Upper lobe of left lung (tissue), 6 donors: ENCODE measurements at regions not wholly inside any gene's neighbourhood (a gene's known extent, or its start where the extent isn't known, plus 50 kb on each side); places are given as distances from the start of the nearest gene placed in this dataset.
"Not testable (repeated sequence)": the region's sequence is repeated elsewhere in the genome, so short reads cannot be mapped to it uniquely, and the experiment has no call there.

Experiments
- ATAC-seq, 2 donors: fragments of 200-7000 bp; cut with Tn5 transposase; one replicate each; pipeline ENCODE4 v1.9.1; 2022; ENCODE audit warnings: mild to moderate bottlenecking in 2 of 2, moderate library complexity in 2 of 2; ENCODE audit not compliant: low FRiP score in 2 of 2
- DNase-seq, 2 donors: peaks; one replicate each; pipeline ENCODE4 v3.0.0-alpha.2; 2019 to 2020
- H3K27ac ChIP-seq, 4 donors: fragments of 200-600 bp; sonication (generic); one replicate each; pipeline ENCODE4 v1.5.1; 2016 to 2019
- H3K27me3 ChIP-seq, 4 donors: fragments of 200-600 bp; sonication (generic); one replicate each; pipeline ENCODE4 v1.5.1; 2017 to 2019
- H3K36me3 ChIP-seq, 4 donors: fragments of 200-600 bp; sonication (generic); one replicate each; pipeline ENCODE4 v1.5.1; 2016 to 2019
- H3K4me1 ChIP-seq, 4 donors: fragments of 200-600 bp; sonication (generic); one replicate each; pipeline ENCODE4 v1.5.1; 2018 to 2019
- H3K4me3 ChIP-seq, 4 donors: fragments of 200-600 bp; sonication (generic); one replicate each; pipeline ENCODE4 v1.5.1; 2017 to 2019; ENCODE audit warnings: mild to moderate bottlenecking in 2 of 4, moderate library complexity in 1 of 4
- H3K9me3 ChIP-seq, 4 donors: fragments of 200-600 bp; sonication (generic); one replicate each; pipeline ENCODE4 v1.5.1; 2018 to 2019
- EP300 ChIP-seq, 4 donors: sonication (generic); formaldehyde crosslinking; IDR thresholded peaks; one replicate each; pipeline ENCODE4 v1.5.1; 2017; ENCODE audit warnings: antibody characterized with exemption in 4 of 4, control low read depth in 2 of 4
- POLR2A ChIP-seq, 4 donors: fragments of 450-650 bp; IDR thresholded peaks; one replicate each; pipeline ENCODE4 v1.5.1; 2016 to 2017; ENCODE audit warnings: antibody characterized with exemption in 4 of 4, mild to moderate bottlenecking in 2 of 4
- POLR2AphosphoS5 ChIP-seq, 2 donors: sonication (generic); formaldehyde crosslinking; IDR thresholded peaks; one replicate each; pipeline ENCODE4 v1.5.1; 2017; ENCODE audit warnings: antibody characterized with exemption in 2 of 2
- WGBS, 2 donors: methylation state at CpG; one replicate each; pipeline ENCODE4 v1.1.5; 2017 to 2018; 5-methylcytosine and 5-hydroxymethylcytosine counted together
- TF ChIP-seq, protein P1 (sequence below), 6 experiments: fragments of 450-650 bp in 4 of 6; fragments of 200-600 bp in 2 of 6; sonication (generic) in 2 of 6; IDR thresholded peaks; one replicate each; pipeline ENCODE4 v1.5.1; 2016 to 2019; ENCODE audit warnings: antibody characterized with exemption in 6 of 6
- donor health status: DM: no; HTN: no; CAD: no; lungs with moderate emphysema.
- donor health status: DM: no; HTN: yes; CAD: no; lungs with severe emphysema.

DNA sequence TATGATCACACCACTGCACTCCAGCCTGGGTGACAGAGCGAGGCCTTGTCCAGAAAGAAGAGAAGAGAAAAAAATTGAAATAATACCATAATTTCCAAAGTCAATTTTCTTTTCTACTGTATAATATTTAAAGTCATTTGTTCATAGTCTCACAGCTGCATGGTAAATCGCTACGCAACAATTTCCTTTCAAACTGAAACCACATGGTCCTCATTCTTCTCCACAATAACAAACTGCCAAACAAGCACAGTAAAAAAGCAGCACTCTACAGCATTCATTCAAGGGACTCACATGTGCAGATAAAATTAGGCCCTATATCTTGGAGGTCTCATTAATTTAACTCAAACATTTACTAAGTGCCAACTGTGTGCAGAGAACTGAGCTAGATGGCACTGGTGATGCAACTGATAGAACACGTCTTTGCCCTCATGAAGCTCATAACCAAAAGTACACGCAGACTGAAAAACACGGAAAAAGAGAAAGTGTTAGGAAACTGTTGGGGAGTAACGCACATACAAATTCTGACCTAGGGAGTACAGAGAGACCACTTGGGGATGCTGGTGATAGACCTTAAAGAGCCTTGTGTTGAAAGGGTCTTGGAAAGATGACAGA, 68.4 kb upstream of the SRRM3 start:
- H3K4me1 ChIP-seq: peaks cover 0 to 4% (median 0%) of the 10 kb centered on the region in 4 donors
- no peak overlapping the region for H3K4me3 ChIP-seq
- no peaks in the 10 kb centered on the region for H3K9me3 ChIP-seq
- H3K36me3 ChIP-seq: no peaks in the 10 kb centered on the region
- no peak overlapping the region for H3K27ac ChIP-seq
- ATAC-seq (no peak), DNase-seq (no peak)
- TF ChIP-seq EP300 (IDR thresholded peaks at IDR 0.05) (no peak), POLR2A (IDR thresholded peaks at IDR 0.05) (no peak), POLR2AphosphoS5 (IDR thresholded peaks at IDR 0.05) (no peak)
- TF ChIP-seq, protein P1, sequence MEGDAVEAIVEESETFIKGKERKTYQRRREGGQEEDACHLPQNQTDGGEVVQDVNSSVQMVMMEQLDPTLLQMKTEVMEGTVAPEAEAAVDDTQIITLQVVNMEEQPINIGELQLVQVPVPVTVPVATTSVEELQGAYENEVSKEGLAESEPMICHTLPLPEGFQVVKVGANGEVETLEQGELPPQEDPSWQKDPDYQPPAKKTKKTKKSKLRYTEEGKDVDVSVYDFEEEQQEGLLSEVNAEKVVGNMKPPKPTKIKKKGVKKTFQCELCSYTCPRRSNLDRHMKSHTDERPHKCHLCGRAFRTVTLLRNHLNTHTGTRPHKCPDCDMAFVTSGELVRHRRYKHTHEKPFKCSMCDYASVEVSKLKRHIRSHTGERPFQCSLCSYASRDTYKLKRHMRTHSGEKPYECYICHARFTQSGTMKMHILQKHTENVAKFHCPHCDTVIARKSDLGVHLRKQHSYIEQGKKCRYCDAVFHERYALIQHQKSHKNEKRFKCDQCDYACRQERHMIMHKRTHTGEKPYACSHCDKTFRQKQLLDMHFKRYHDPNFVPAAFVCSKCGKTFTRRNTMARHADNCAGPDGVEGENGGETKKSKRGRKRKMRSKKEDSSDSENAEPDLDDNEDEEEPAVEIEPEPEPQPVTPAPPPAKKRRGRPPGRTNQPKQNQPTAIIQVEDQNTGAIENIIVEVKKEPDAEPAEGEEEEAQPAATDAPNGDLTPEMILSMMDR (IDR thresholded peaks at IDR 0.05): no peak
- H3K27me3 ChIP-seq: no peaks in the 10 kb centered on the region
- WGBS, 2 donors: 62 to 63% methylated on average over 7 of the region's 7 CpGs

DNA sequence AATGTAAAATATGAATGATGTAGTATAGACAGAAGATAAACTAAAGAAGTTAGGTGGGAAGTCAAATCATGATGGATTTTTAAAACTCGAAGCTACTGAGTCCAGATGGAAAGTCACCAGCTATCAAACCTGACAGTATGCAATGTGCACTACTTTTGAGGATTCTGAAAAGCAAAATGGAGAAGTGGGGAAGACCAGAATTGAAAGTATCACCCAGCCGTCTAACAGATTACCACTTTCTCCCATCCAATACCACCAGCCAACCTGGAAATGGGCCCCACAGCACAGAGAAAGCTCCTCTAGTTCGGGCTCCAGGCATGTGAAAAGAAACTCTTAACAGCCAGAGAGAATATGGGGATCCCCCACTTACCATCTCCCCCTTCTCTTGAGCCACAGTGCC, 67.9 kb upstream of the SRRM3 start:
- Histone ChIP-seq H3K4me3 (no peak overlapping the region), H3K4me1 (peaks cover 0 to 4% (median 0%) of the 10 kb centered on the region in 4 donors), H3K9me3 (no peaks in the 10 kb centered on the region), H3K27ac (no peak overlapping the region), H3K27me3 (no peaks in the 10 kb centered on the region), H3K36me3 (no peaks in the 10 kb centered on the region)
- TF ChIP-seq POLR2A (IDR thresholded peaks at IDR 0.05) (no peak), EP300 (IDR thresholded peaks at IDR 0.05) (no peak), POLR2AphosphoS5 (IDR thresholded peaks at IDR 0.05) (no peak)
- TF ChIP-seq, protein P1 (IDR thresholded peaks at IDR 0.05): no peak
- DNase-seq: no peak
- 46 to 49% methylated on average over 3 of the region's 3 CpGs for WGBS, 2 donors
- ATAC-seq: no peak

DNA sequence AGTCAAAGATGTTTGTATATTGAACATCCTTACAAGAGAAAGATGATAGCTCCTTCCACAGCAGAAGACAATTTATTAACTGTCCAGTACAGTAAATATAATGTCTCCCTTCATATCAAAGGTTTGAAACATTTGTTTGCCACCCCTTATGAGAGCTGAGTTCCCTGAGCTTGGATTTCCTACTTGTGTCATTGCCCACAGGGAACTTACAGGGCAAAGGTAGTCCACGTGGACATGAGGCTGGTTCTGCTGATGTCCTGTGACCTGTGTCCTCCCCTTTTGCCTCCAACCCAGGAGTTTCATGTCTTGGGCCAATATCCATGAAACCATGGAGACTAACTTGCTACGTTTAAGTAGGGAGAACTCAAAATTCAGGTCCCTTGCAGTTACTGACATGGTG, 66.4 kb upstream of the SRRM3 start:
- not testable (repeated sequence) for ATAC-seq, DNase-seq
- 51 to 52% methylated on average over 2 of the region's 2 CpGs for WGBS, 2 donors

DNA sequence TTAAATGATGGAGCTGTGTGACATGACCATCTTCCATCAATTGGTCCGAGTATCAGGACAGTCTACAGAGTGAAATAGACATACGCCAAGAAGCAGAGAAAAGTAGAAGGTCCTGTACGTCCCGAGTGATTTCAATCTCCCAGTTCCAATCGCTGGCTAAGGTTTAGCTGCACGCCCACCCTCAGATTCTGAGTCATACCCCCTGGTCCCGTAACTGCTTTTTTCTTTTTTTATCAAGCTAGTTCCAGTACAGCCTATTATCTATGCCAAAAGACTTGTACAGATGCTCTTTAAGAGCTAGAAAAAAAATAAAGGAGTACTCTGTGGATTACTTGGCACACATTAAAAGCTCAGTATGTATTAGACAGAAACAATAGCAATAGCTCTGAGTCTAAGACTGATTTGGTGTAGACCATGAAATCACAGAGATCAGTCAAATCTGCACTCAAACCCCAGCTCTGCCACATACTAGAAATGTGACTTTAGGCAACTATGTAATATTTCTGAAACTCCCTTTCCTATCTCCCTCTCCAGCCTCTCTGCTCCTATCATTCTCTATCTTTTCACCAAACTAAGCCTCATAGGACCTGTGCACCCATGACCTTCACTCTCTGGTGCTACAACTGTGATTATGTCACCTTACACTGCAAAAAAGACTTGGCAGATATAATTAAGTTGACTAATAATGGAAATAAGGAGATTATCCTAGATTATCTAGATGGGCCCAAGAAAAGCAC, 63.0 kb upstream of the SRRM3 start:
- DNase-seq, ATAC-seq: not testable (repeated sequence)
- 89 to 91% methylated on average over 7 of the region's 7 CpGs for WGBS, 2 donors

More for the DNA sequence above, 66.4 kb upstream of the SRRM3 start:
- H3K4me1 ChIP-seq, H3K36me3 ChIP-seq, H3K4me3 ChIP-seq, H3K9me3 ChIP-seq, H3K27ac ChIP-seq, H3K27me3 ChIP-seq: not testable (repeated sequence)

DNA sequence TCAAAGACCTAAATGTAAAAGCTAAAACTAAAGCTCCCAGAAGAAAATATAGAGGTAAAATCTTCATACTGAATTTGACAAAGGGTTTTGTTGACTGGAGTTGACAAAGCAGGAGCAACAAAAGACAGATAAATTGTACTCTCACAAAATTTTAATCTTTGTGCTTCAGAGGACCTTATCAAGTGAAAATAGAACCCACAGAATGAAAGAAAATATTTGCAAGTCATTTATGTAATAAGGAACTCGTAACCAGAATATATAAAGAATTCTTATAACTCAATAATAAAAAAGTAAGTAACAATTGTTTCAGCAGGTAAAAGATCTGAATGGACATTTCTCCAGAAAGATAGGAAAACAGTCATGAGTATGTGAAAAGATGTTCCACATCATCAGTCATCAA, 62.0 kb upstream of the SRRM3 start:
- TF ChIP-seq POLR2AphosphoS5 (IDR thresholded peaks at IDR 0.05): no peak
- no peak for TF ChIP-seq POLR2A (IDR thresholded peaks at IDR 0.05)
- no peak for TF ChIP-seq EP300 (IDR thresholded peaks at IDR 0.05)
- TF ChIP-seq, protein P1 (IDR thresholded peaks at IDR 0.05): no peak
- no peak overlapping the region for H3K4me3 ChIP-seq
- no peaks in the 10 kb centered on the region for H3K27me3 ChIP-seq
- DNase-seq (no peak), ATAC-seq (no peak)
- H3K36me3 ChIP-seq: no peaks in the 10 kb centered on the region
- 79 to 83% methylated on average over 1 of the region's 1 CpG for WGBS, 2 donors
- no peak overlapping the region for H3K27ac ChIP-seq
- H3K4me1 ChIP-seq: no peaks in the 10 kb centered on the region
- H3K9me3 ChIP-seq: no peaks in the 10 kb centered on the region

More for the DNA sequence above, 63.0 kb upstream of the SRRM3 start:
- H3K27me3 ChIP-seq, H3K4me3 ChIP-seq, H3K27ac ChIP-seq, H3K4me1 ChIP-seq, H3K9me3 ChIP-seq, H3K36me3 ChIP-seq: not testable (repeated sequence)

DNA sequence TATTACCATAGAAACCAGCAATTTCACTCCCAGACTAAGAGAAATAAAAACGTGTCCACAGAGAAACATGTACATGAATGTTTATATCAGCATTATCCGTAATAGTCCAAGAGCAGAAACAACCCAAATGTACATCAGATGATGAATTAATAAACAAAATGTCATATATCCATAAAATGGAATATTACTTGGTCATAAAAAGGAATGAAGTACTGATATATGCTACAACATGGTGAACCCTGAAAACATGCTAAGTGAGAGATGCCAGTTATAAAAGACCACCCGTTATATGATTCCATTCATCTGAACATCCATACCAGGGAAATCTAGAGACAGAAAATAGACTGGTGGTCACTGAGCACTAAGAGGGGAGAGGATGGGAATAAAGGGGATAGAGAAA, 61.4 kb upstream of the SRRM3 start:
- H3K27ac ChIP-seq, H3K4me1 ChIP-seq, H3K4me3 ChIP-seq, ATAC-seq, H3K36me3 ChIP-seq, DNase-seq, H3K27me3 ChIP-seq, H3K9me3 ChIP-seq: not testable (repeated sequence)
- 80 to 85% methylated on average over 3 of the region's 3 CpGs for WGBS, 2 donors
